A204.1 (cell line): ENCODE measurements at regions not wholly inside any gene's neighbourhood (a gene's known extent, or its start where the extent isn't known, plus 50 kb on each side); places are given as distances from the start of the nearest gene placed in this dataset.
"Not testable (repeated sequence)": the region's sequence is repeated elsewhere in the genome, so short reads cannot be mapped to it uniquely, and the experiment has no call there.

Experiments
- FAIRE-seq: peaks from 2 replicates; lab custom pipeline; 2012; peaks lifted over from hg19 to GRCh38; lab: Jason Lieb, UNC

DNA sequence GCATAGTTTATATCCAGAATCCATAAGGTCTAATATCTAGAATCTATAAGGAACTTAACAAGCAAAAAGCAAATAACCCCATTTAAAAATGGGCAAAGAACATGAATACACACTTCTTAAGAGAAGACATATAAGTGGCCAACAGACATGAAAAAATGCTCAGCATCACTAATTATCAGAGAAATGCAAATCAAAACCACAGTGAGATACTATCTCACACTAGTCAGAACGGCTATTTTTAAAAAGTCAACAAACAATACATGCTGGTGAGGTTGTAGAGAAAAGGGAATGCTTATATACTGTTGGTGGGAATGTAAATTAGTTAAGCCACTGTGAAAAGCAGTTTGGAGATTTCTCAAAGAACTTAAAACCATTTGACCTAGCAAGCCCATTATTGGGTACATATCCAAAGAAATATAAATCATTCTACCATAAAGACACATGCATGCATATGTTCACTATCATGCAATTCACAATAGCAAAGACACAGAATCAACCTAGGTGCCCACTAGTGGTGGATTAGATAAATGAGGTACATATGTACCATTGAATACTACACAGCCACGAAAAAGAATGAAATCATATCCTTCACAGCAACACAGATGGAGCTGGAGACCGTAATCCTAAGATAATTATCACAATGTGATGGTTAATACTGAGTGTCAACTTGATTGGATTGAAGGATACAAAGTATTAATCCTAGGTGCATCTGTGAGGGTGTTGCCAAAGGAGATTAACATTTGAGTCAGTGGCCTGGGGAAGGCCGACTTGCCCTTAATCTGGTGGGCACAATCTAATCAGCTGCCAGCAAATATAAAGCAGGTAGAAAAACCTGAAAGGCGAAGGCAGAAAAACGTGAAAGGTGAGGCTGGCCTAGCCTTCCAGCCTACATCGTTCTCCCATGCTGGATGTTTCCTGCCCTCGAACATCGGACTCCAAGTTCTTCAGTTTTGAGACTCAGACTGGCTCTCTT lies 397.2 kb downstream of the NKX6-1 start:
- FAIRE-seq: not testable (repeated sequence)

DNA sequence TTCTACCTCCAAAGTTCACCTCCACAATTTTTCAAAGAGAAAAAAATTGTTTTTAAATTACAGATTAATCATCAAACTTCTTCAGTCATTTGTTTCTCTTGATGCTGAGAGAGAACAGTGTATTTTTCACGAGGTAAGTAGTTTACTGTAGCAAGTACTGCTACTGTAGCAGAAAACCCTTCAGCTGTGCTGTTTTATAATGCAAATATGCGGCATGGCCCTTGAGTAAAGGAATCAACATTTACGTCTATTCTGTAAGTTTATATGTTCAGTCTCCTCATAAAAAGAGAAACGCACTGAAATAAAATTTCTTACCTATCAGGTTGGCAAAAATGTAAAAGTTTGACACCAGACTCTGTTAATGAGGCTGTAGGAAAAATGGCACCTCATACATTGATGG lies 399.0 kb downstream of the NKX6-1 start:
- FAIRE-seq: no peak

DNA sequence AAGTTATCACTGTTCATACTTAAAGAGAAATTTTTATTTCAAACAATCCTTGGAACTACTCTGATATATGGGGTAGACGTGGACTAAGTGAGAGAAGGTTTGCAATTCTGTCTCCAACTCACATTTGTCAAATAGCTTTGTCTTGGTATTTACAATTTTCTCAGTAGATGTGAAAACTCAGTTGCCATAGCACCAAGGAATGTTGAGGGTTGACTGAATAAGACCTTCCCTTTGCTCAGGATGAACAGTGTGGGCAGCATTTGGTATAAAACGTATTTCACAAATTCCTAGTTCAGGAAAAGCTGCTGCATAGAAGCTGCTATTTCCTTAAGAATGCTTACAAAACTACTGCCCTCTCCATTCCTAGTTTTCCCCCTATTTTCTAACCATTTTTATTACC lies 399.5 kb downstream of the NKX6-1 start:
- FAIRE-seq: no peak

DNA sequence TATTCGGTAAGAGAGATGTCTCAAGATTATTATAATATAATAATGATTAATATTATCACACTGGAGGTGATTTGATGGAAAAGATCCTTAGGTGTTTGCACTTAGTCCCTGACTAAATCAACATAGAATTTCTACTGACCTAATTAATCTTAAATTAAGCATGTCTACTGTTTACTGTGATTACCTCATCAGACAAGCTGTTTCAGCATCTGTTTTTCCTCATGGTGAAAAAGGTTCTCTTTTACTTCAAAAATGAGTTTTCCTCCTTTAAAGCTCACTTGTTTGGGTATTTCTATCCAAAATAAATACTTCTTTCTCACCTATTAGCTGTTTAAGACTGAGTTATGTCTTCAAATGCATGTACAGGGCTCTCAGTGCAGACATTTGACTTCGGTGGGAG lies 407.8 kb downstream of the NKX6-1 start:
- FAIRE-seq: no peak

DNA sequence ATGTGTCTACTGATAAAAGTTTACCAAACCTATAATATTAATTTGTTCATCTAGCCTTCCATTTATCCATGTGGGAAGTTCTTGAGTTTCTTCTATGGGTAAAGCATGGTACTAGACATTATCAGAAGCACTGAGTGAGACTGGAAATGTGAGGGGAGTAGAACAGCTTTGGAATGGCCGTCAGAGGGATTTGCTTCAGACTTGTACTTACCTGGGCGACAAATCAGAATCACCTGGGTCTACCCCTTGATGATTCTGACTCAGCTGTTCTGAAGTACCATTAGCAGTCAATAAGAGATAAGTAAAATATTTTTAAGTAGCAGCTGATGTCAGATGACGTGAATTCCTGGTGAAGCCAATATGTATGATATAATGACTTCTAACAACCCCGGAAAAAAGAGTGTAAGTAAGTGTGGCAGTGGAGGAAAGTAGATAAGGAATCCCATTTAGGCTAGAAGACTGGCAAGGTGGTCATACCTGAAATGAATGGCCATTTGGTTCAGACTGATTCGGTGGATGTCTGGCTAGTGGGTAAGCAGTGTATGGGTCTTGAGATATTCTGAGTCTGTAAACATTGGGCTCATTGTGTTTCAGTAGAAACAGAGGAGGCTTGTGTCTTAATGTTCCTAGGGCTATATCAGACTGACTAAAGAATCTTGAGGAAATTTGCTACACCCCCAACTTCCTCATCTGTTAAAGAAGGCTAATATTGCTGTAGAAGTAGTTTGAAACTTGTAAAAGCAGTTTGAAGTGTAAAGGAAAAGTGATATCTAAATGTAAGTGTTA lies 409.2 kb downstream of the NKX6-1 start:
- FAIRE-seq: no peak

DNA sequence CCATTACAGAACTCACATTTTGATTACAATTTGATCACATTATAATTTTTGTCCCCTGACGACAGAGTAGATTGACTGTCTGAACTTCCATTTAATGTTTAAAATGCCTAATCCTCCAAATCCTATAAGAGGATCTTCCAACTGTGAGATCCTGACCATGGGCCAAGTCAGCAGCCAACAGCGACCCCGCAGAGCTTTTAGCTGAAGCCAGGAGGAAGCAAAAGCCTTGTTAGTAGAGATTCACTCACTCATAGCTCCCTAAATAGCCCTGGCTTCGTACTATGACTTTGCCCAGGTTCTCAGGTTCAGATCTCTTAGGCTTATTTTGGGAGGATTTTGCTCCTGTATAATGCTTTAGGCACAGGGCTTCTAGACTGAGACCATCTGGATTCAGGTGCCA lies 413.1 kb downstream of the NKX6-1 start:
- FAIRE-seq: no peak

DNA sequence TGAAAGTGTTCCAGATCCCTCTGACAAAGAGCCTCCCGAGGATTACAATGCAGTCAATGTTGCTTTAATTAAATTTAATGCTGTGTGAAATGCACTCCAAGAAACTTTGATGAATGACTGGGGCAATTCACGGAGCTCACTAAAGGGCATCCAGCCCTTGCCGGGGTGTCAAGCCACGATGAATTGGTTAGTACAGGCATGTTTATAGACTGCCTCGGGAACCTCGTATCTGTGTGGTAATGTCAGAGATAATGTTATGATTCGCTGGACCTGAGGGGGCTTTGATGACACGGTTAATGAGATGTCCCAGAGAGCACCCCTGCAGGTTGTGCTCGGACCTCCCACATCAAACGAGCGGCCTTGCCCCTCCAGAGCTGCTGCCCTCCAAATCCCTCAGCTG lies 428.8 kb downstream of the NKX6-1 start:
- FAIRE-seq: no peak

DNA sequence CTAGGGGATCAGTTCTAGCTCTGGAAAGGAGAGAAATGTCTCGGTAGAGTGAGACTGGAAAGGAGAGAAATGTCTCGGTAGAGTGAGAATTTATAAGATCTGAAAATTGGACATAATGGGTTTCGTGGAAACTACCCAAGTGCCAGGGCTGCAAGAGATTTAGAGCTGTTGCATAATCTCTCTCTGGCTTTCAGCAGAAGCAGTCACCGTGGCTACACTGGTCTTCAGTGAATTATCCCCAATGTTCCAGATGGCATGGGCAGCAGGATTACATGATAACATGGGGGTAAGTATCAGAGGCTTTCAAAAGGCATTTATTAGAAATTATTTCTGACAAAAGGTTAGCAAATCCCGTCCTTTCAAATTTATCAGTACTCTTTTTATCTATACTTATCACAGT lies 435.5 kb downstream of the NKX6-1 start:
- FAIRE-seq: no peak

DNA sequence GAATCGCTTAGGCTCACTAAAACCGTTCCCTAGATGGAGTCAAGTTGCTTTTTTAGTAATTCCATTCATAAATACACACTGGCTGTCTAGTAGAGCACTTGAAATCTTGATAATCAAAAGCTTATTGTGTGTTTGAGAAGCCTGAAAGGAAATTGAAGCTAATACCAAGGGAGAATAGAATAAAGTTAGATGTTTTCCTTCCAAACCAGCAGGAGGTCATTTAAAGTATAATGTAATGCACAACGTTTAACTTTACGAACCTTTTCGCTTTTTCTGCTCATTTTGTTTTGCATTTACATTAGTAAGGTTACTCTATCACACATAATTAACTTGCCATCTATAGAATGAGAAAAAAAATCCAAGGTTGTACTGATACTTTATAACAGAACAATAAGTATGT lies 440.9 kb downstream of the NKX6-1 start:
- FAIRE-seq: no peak

DNA sequence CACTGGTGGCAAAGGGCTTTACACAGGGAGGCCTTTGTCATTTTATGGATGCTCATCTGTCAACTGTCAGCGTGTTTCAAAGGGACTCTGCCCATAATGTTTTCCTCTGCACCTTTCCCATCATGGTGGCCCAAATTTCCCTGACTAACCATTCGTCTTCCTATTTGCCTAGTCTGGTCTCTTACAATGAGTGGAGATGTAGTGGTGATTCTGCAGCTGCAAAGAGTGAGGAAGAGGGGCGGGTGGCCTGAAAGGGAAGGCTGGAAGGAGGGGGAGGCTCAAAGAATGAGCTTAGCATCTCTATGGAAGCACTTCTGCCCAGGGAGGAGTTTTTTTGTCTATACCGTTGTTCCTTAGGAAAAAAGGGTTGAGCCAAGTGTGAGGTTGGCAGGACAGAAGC lies 447.5 kb downstream of the NKX6-1 start:
- no peak for FAIRE-seq

DNA sequence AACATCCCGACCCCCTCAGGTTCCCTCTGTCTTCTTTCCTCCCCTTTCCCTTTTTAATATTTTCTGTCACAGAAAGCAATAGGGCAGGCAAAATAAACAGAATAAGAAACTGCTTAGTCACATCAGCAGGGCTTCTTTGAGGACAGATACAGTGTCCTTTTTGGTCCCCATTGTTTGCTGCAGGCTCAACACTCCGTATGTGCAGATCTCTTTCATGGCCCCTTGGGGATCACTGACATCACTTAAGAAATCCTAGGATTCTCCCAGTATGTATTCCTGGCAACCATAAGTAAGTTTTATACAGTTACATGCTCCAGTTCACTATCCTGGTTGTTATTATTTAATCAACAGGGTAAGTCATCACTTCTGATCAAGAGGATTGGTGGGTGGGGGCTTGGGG lies 448.0 kb downstream of the NKX6-1 start:
- no peak for FAIRE-seq

DNA sequence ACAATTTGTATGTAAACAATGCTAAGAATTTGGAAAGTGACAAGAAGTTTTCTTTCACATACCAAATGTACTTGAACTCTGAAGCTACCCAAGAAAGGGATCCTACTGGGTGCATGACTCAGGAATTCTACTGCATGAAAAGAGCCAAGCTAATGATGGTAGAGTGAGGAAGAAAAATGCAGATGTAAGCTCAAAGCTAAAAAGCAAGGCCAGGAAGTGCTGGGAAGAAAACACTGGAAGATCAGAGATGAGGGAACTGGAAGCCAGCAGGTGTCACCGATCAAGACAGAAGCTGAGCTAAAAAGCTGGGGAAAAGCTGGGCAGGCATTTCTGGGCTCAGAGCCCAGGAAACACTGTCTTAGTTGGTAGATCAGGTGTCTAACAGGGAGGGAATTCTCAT lies 449.1 kb downstream of the NKX6-1 start:
- no peak for FAIRE-seq

DNA sequence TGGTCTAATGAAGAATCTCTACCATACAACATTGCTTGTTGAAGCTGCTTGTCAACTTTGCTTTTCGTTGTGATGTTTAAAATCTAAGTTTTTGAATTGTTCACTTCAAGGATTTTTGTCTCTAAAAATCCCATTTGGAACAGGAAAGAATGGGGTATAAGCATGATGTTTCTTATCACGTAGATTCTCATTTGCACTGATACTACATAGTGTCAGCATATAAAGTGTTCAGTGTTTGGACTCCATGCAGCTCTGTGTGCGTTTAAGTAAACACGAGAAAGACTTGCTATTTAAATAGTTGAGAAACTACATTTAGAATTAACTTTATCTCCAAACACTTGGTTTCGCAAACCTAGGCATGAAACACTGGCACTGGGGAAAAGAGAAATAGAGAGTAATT lies 452.5 kb downstream of the NKX6-1 start:
- FAIRE-seq: no peak

DNA sequence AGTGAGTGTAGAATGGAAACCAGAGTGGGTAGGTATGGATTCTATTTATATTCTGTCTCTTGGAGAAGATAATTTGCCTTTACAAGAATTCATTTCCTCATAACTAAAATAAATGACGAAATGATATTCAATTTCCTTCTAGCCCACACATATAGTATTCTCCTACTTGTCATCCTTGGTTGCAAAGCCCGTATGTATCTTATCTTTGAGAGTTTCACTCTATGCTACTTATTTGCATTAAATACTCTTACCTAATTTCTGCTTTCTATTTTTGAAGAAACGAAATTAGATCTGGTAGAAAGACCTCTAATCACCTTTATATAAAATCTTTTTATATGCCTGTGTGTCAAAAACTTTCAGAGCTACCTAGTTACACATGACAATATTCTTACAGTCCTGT lies 457.7 kb downstream of the NKX6-1 start:
- FAIRE-seq: no peak

DNA sequence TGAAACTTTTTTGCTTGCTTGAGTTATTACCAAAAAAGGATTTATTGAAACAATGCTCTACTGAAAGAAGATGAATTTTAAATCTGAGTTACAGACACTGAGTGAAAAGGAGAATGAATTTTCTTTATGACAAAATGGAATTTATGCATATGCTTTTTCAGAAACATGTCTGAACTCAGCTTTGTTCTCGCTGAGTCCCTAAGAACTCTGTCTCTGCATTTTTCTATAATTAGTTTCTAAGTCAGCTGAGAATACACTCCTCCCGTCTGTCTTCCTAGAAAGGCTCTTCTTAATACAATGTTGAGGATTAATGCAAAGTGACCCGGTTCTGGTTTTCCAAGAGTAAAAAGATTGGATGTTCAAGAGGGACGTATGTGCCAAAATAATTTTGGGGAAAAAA lies 463.5 kb downstream of the NKX6-1 start:
- FAIRE-seq: no peak

DNA sequence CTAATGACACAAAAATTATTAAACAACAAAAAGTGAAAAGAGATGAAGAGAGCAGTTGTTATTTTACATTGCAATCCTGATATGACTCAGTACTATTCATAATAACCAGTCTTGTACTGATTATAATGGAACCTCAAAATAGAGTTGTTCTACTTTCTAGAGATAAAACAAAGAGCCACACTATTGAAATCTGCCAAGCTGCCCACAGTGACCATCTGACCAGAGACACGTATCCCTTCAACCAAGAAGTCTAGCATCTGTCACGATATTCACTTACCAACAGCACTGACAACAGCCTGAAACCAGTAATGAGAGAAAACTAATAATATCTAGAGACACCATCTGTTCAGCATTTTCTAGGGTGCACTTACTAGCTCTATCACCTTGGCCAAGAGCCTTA lies 466.7 kb downstream of the NKX6-1 start:
- no peak for FAIRE-seq

DNA sequence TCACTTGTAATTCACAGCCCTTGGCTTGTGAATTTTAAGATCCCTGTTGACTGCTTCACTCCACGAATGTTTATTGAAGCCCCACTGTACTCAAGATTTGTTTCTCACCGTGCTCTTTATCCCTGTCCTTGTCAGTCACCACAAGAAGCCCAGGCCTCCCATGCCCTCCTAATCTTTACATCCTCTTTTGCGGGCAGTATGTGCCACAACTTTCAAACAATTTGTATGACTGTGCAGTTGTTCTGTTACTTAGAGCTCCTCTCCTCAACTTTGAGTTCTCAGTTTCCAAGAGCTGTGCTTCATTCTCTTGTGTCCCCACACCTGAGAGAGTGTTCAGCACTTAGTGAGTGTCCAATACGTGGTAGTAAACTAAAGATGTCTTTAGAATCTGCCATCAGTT lies 467.7 kb downstream of the NKX6-1 start:
- FAIRE-seq: no peak

DNA sequence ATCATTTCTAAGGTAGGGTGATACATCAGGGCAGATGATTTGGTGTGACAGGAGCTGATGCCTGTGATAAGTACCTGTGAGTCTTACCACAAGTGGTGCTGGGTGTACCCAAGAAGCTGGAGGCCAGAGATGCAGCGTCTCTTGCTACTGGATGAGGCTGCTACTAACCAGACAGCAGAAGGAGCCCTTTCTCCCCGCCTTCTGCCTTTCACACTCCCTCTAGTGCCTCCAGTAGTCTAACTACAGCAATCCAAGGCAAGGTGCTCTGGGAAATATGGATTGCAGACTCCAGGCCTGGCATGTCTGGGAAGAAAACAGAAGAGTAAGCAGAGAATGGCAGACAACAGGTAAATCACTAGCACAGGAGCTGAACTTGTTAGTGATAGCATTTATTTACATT lies 470.8 kb downstream of the NKX6-1 start:
- FAIRE-seq: no peak

DNA sequence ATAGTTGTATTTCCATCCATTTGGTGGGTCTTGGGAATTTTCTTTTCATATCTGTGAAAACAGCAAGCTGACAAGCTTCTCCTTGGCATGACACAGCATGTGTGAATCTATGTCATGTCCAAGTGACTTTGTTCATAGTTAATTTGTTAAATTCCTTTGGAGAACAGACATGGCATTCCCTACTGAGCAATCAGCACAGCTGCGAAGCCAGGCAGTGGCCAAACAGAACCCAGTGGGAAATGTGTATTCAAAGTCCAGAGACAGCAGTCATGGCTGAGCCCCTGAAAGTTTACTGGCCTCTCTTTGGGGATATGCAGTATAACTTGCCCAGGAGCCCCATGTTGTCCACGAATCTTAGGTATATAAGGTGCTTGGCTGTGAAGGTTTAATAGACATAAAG lies 474.7 kb downstream of the NKX6-1 start:
- no peak for FAIRE-seq

DNA sequence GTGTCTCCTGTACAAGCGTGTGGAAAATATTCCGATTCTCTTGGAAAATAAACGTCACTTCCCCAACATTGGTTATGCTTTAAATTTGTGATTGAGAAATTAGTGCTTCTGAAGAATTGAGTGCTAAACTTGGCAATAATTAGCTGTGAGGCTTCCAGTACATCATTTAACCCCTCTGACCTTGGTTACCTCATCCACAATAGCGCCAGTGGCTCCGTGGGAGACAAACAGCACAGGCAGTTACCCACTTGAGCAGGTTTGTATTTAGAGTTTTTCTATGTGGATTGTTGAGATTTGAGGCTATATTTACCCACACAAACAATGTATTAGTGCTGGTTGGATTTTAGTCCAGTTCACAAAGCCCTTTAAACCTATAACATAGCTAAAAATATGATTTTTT lies 476.5 kb downstream of the NKX6-1 start:
- no peak for FAIRE-seq

DNA sequence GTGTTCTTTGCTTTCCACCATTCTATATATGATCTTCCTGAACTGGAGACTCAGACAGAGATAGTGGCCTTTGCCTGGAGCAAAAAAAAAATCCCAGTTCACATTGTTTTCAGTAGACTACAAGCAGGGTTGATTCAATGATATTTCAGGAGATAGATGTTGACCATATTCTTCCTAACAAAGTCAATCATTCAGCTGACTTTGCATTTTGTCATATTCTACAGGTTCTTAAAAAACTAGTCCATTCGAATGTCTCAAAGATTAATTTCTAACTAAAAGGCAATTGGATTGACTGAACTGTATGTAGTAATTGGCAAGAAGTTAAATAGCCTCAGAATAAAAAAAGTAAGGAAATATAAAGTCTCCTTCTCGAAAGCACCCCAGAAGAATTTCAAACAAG lies 479.5 kb downstream of the NKX6-1 start:
- no peak for FAIRE-seq

DNA sequence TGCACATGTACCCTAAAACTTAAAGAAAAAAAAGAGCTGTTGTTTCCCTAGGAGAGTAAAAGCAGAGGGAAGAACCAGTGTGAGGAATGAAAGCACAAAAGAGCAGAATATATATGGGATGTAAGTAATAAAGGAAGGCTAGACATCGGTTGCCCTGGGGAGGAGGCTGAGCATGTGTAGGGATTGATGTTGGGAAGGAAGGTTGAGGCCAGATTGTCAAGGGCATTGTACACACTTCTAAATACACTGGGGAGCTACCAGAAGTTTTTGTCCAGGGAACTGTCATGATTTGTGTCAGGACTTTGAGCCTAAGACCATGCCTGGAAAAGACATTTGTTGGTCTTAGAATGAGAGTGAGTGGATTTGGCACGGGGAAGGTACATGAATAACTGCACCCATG lies 467.1 kb downstream of the GPAT3 start:
- no peak for FAIRE-seq

DNA sequence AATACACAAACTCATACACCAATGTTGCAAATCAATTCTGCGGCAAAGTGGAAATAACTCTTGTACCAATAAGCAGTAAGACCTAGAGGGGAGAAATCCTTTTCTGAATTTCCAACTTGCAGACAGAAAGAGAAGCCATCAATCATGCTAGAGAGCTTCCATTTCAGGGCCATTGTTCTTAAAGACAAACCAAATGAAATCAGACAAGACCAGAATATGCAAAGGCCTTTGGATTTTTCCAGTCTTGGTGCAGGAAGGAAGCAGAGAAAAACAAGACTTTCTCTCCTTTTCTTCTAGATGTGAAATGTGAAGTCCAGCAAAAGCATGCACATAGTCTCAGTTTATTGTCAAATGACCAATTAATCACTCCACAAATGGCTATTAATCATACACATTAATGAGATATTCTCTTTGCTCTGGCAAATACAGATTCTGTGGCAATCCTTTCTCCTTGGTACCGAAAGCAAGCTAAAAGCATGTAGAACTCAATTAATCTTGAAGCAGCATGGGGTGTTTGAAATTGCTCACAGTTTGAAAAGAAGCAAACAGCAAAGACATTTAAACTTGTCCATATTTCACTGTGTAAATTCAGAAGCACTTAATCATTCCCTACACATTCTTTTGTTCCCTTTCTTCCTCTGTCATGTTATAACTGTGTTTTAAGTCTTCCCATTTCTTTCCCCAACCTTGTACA lies 466.1 kb downstream of the GPAT3 start:
- FAIRE-seq: no peak
